Trophoblast cell (in vitro differentiated cells and primary cell): ENCODE measurements at regions not wholly inside any gene's neighbourhood (a gene's known extent, or its start where the extent isn't known, plus 50 kb on each side); places are given as distances from the start of the nearest gene placed in this dataset.
"Not testable (repeated sequence)": the region's sequence is repeated elsewhere in the genome, so short reads cannot be mapped to it uniquely, and the experiment has no call there.

Experiments
- DNase-seq, 2 donors: peaks; one replicate each; pipeline ENCODE4 v3.0.0-alpha.2; 2016
- H2AFZ ChIP-seq: 2 replicates; pipeline ENCODE4 v1.6.1; 2013; ENCODE audit warnings: low read length, moderate library complexity, mild to moderate bottlenecking; ENCODE audit not compliant: insufficient read depth, poor library complexity
- H2AK5ac ChIP-seq: 2 replicates; pipeline ENCODE4 v1.6.1; 2013; ENCODE audit warnings: mild to moderate bottlenecking, low read length
- H2BK120ac ChIP-seq: 2 replicates; pipeline ENCODE4 v1.6.1; 2013; ENCODE audit warnings: low read length, mild to moderate bottlenecking, moderate library complexity; ENCODE audit not compliant: insufficient read depth, poor library complexity
- H2BK12ac ChIP-seq: 2 replicates; pipeline ENCODE4 v1.6.1; 2013; ENCODE audit warnings: mild to moderate bottlenecking, low read length, moderate library complexity
- H2BK5ac ChIP-seq: 2 replicates; pipeline ENCODE4 v1.6.1; 2013; ENCODE audit warnings: low read length, low read depth, moderate library complexity, mild to moderate bottlenecking; ENCODE audit not compliant: poor library complexity
- H3K14ac ChIP-seq: 2 replicates; pipeline ENCODE4 v1.6.1; 2013; ENCODE audit warnings: mild to moderate bottlenecking, low read length
- H3K18ac ChIP-seq: 2 replicates; pipeline ENCODE4 v1.6.1; 2013; ENCODE audit warnings: mild to moderate bottlenecking, low read length
- H3K23ac ChIP-seq: 2 replicates; pipeline ENCODE4 v1.6.1; 2013; ENCODE audit warnings: low read length
- H3K27ac ChIP-seq: 2 replicates; pipeline ENCODE4 v1.5.1; 2013; ENCODE audit warnings: low read depth, mild to moderate bottlenecking, inconsistent platforms, low read length, moderate library complexity
- H3K27me3 ChIP-seq: 2 replicates; pipeline ENCODE4 v1.6.1; 2013; ENCODE audit warnings: inconsistent platforms, mild to moderate bottlenecking, low read length, moderate library complexity; ENCODE audit not compliant: insufficient read depth
- H3K36me3 ChIP-seq, 2 experiments: 1 replicate in 1 of 2; 2 replicates in 1 of 2; pipeline ENCODE4 v1.6.1; 2013; ENCODE audit warnings: low read length in 2 of 2, mild to moderate bottlenecking in 2 of 2, moderate library complexity in 1 of 2; ENCODE audit not compliant: insufficient read depth in 2 of 2, control insufficient read depth in 1 of 2
- H3K4ac ChIP-seq: 2 replicates; pipeline ENCODE4 v1.6.1; 2013; ENCODE audit warnings: low read depth, mild to moderate bottlenecking, low read length, moderate library complexity
- H3K4me1 ChIP-seq, 2 experiments: 1 replicate in 1 of 2; 2 replicates in 1 of 2; pipeline ENCODE4 v1.6.1; 2013; ENCODE audit warnings: low read length in 2 of 2, mild to moderate bottlenecking in 2 of 2, moderate library complexity in 1 of 2; ENCODE audit not compliant: insufficient read depth in 2 of 2, control insufficient read depth in 1 of 2
- H3K4me2 ChIP-seq: 2 replicates; pipeline ENCODE4 v1.6.1; 2013; ENCODE audit warnings: inconsistent platforms, mild to moderate bottlenecking, low read length, moderate library complexity
- H3K4me3 ChIP-seq: 2 replicates; pipeline ENCODE4 v1.5.1; 2013; ENCODE audit warnings: mild to moderate bottlenecking, low read depth, low read length, inconsistent platforms
- H3K79me1 ChIP-seq: one replicate; pipeline ENCODE4 v1.6.1; 2013; ENCODE audit warnings: low read length
- H3K79me2 ChIP-seq: 2 replicates; pipeline ENCODE4 v1.6.1; 2013; ENCODE audit warnings: low read length, mild to moderate bottlenecking; ENCODE audit not compliant: control insufficient read depth, insufficient read depth, poor library complexity
- H3K9ac ChIP-seq: 2 replicates; pipeline ENCODE4 v1.6.1; 2013; ENCODE audit warnings: mild to moderate bottlenecking, low read length
- H3K9me3 ChIP-seq: 2 replicates; pipeline ENCODE4 v1.6.1; 2013; ENCODE audit warnings: low read depth, mild to moderate bottlenecking, control low read depth, inconsistent platforms, low read length; ENCODE audit not compliant: insufficient read depth
- H4K12ac ChIP-seq: 2 replicates; pipeline ENCODE4 v1.6.1; 2013; ENCODE audit warnings: low read depth, mild to moderate bottlenecking, low read length, moderate library complexity
- H4K8ac ChIP-seq: 2 replicates; pipeline ENCODE4 v1.6.1; 2013; ENCODE audit warnings: low read depth, mild to moderate bottlenecking, low read length, moderate library complexity
- H4K91ac ChIP-seq: one replicate; pipeline ENCODE4 v1.6.1; 2013; ENCODE audit warnings: low read depth, mild to moderate bottlenecking, low read length, moderate library complexity
- WGBS: extraction: QIAGEN DNeasy Blood & Tissue Kit; methylation state at CpG from one replicate; pipeline ENCODE4 v1.1.7; 2013; ENCODE audit warnings: missing lambda C conversion rate; ENCODE audit not compliant: insufficient read length, insufficient coverage; ENCODE audit errors: extremely low coverage; 5-methylcytosine and 5-hydroxymethylcytosine counted together

- H3K4me1 ChIP-seq, H3K4ac ChIP-seq, H4K91ac ChIP-seq, H3K9ac ChIP-seq, H3K23ac ChIP-seq, H2BK120ac ChIP-seq, H3K4me2 ChIP-seq, H3K79me1 ChIP-seq, H3K27ac ChIP-seq, H3K18ac ChIP-seq, H4K12ac ChIP-seq, H3K79me2 ChIP-seq, H3K27me3 ChIP-seq, H4K8ac ChIP-seq, H2AFZ ChIP-seq, H2BK5ac ChIP-seq, H3K9me3 ChIP-seq, H3K4me3 ChIP-seq, H2BK12ac ChIP-seq, DNase-seq, H3K36me3 ChIP-seq, H2AK5ac ChIP-seq, H3K14ac ChIP-seq: not testable (repeated sequence)
- WGBS, result no CpG with 5 or more reads among the region's 9 CpGs
Measured at GRCh38 chr6:26830992-26831391, 171.4 kb upstream of the ZNF322 start.

DNA sequence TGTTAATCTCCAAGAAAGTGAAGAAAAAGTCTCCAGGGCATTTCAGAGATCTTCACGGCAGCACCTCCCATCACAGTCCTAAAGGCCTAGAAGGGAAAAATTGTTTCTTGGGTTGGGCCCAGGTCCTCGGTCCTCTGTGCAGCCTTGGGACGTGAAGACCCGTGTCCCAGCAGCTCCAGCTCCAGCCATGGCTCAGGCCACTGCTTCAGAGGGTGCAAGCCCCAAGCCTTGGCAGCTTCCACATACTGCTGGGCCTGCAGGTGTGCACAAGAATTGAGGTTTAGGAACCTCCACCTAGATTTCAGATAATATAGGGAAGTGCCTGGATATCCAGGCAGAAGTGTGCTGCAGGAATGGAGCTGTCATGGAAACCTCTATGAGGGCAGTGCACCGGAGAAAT is 176.2 kb upstream of the ZNF322 start:
- H3K36me3 ChIP-seq, DNase-seq, H3K27me3 ChIP-seq, H3K4me3 ChIP-seq, H2BK120ac ChIP-seq, H4K8ac ChIP-seq, H4K91ac ChIP-seq, H4K12ac ChIP-seq, H2AK5ac ChIP-seq, H3K9ac ChIP-seq, H3K4ac ChIP-seq, H3K79me2 ChIP-seq, H2AFZ ChIP-seq, H3K4me2 ChIP-seq, H3K27ac ChIP-seq, H2BK5ac ChIP-seq, H3K14ac ChIP-seq, H3K79me1 ChIP-seq, H3K9me3 ChIP-seq, H2BK12ac ChIP-seq, H3K18ac ChIP-seq, H3K4me1 ChIP-seq, H3K23ac ChIP-seq: not testable (repeated sequence)
- WGBS, result no CpG with 5 or more reads among the region's 5 CpGs

DNA sequence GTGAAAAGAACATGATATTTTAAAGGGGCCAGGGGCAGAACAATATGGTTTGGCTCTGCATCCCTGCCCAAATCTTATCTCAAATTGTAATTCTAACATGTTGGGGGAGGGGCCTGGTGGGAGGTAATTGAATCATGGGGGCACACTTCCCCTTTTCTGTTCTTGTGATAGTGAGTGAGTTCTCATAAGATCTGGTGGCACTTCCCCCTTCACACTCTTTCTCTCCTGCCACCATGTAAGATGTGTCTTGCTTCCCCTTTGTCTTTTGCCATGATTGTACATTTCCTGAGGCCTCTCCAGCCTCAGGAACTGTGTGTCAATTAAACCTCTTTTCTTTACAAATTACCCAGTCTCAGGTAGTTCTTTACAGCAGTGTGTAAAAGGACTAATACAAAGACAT is 177.1 kb upstream of the ZNF322 start:
- H3K14ac ChIP-seq, H3K9ac ChIP-seq, H3K36me3 ChIP-seq, H3K4ac ChIP-seq, DNase-seq, H3K79me1 ChIP-seq, H3K4me2 ChIP-seq, H2AFZ ChIP-seq, H2BK12ac ChIP-seq, H3K9me3 ChIP-seq, H2BK5ac ChIP-seq, H2AK5ac ChIP-seq, H4K12ac ChIP-seq, H4K91ac ChIP-seq, H3K27ac ChIP-seq, H3K23ac ChIP-seq, H3K4me3 ChIP-seq, H4K8ac ChIP-seq, H3K18ac ChIP-seq, H3K79me2 ChIP-seq, H3K4me1 ChIP-seq, H2BK120ac ChIP-seq, H3K27me3 ChIP-seq: not testable (repeated sequence)

DNA sequence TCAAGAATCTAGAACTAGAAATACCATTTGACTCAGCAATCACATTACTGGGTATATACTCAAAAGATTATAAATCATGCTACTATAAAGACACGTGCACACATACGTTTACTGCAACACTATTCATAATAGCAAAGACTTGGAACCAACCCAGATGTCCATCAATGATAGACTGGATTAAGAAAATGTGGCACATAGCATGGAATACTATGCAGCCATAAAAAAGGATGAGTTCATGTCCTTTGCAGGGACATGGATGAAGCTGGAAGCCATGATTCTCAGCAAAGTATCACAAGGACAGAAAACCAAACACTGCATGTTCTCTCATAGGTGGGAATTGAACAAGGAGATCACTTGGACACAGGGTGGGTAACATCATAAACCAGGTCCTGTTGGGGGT is 185.3 kb upstream of the ZNF322 start:
- not testable (repeated sequence) for H2AFZ ChIP-seq, H3K9me3 ChIP-seq, H2BK12ac ChIP-seq, H3K27me3 ChIP-seq, H3K4ac ChIP-seq, H3K79me2 ChIP-seq, H3K4me1 ChIP-seq, H2BK5ac ChIP-seq, H3K36me3 ChIP-seq, H4K91ac ChIP-seq, DNase-seq, H3K27ac ChIP-seq, H3K4me3 ChIP-seq, H3K79me1 ChIP-seq, H3K4me2 ChIP-seq, H3K23ac ChIP-seq, H4K12ac ChIP-seq, H2BK120ac ChIP-seq, H3K14ac ChIP-seq, H3K18ac ChIP-seq, H3K9ac ChIP-seq, H4K8ac ChIP-seq, H2AK5ac ChIP-seq
- no CpG with 5 or more reads among the region's 2 CpGs for WGBS

DNA sequence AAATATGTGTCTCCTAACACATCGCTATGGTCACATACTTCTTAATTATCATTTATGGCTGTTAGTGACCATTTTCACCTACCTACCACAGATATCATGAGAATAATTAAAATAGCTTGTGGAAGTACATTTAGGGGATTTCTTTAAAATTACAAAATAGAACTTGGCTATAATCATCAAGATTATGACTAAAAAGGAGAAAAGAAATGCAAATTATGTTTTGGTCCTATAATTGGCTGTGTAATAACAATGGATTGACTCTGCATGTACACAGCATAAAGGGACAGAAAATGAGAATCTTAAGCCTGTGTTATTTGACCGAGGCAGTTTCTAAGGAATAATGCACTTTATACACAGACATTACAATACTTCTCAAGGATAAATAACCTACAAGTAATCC is 197.7 kb upstream of the ZNF322 start:
- H3K4ac ChIP-seq, H2AFZ ChIP-seq, H3K27me3 ChIP-seq, H4K12ac ChIP-seq, H3K4me2 ChIP-seq, H3K18ac ChIP-seq, H3K4me3 ChIP-seq, H3K36me3 ChIP-seq, H3K9me3 ChIP-seq, H3K27ac ChIP-seq, H3K9ac ChIP-seq, H4K91ac ChIP-seq, H3K79me2 ChIP-seq, DNase-seq, H3K4me1 ChIP-seq, H2BK5ac ChIP-seq, H2BK120ac ChIP-seq, H2BK12ac ChIP-seq, H3K14ac ChIP-seq, H3K23ac ChIP-seq, H4K8ac ChIP-seq, H2AK5ac ChIP-seq, H3K79me1 ChIP-seq: not testable (repeated sequence)
- no CpG with 5 or more reads among the region's 2 CpGs for WGBS
